GM12878 (cell line): ENCODE measurements at regions not wholly inside any gene's neighbourhood (a gene's known extent, or its start where the extent isn't known, plus 50 kb on each side); places are given as distances from the start of the nearest gene placed in this dataset.

ENCODE experiments used
- ATAC-seq: fragments of 200-7000 bp; cut with Tn5 transposase; 3 replicates; pipeline ENCODE4 v1.9.1; 2020; ENCODE audit warnings: mild to moderate bottlenecking, moderate library complexity
- BruUV-seq: library from RNA; stranded (reverse); fragments of 400-500 nt; replicated peaks from 2 replicates; lab custom pipeline; 2021; lab: Mats Ljungman, UMichigan
- CTCF ChIA-PET: fragments of 300-600 bp; sonication (Branson Sonifier 250); formaldehyde crosslinking; extraction: SDS; loops from one replicate; lab custom pipeline; 2021; ENCODE audit warnings: inconsistent platforms; lab: Yijun Ruan, JAX
- POLR2A ChIA-PET: fragments of 350-600 bp; formaldehyde crosslinking; extraction: SDS; loops from one replicate; lab custom pipeline; 2021; ENCODE audit warnings: inconsistent platforms; lab: Charles Lee
- RAD21 ChIA-PET: fragments of 300-600 bp; sonication (Branson Sonifier 250); formaldehyde crosslinking; loops from one replicate; lab custom pipeline; 2023; ENCODE audit warnings: antibody characterized with exemption; ENCODE audit not compliant: unreplicated experiment; lab: Charles Lee
- SMC1A ChIA-PET: fragments of 300-600 bp; sonication (Branson Sonifier 250); formaldehyde crosslinking; loops from one replicate; lab custom pipeline; 2023; ENCODE audit not compliant: unreplicated experiment, uncharacterized antibody; lab: Charles Lee
- DNase-seq: peaks from one replicate; pipeline ENCODE4 v3.0.0-alpha.2; 2011; ENCODE audit warnings: low read depth, low spot score
- FAIRE-seq: peaks from 3 replicates; lab custom pipeline; 2011; peaks lifted over from hg19 to GRCh38; lab: Jason Lieb, UNC
- H2AFZ ChIP-seq: 2 replicates; pipeline ENCODE4 v1.6.0; 2011; ENCODE audit warnings: low read depth, low read length, control low read depth; ENCODE audit not compliant: control insufficient read depth
- H3K27ac ChIP-seq: 2 replicates; pipeline ENCODE4 v1.5.1; 2011; ENCODE audit warnings: control low read depth; ENCODE audit not compliant: control insufficient read depth, insufficient read depth
- H3K27me3 ChIP-seq, 2 experiments: replicated peaks in 1 of 2; 2 replicates each; pipeline versions ENCODE4 v1.6.0 to v1.6.1; 2011; ENCODE audit warnings: low read length in 1 of 2; ENCODE audit not compliant: control insufficient read depth in 2 of 2, insufficient read depth in 2 of 2
- H3K36me3 ChIP-seq, 2 experiments: 2 replicates each; pipeline ENCODE4 v1.5.1; 2011; ENCODE audit warnings: low read length in 1 of 2; ENCODE audit not compliant: control insufficient read depth in 2 of 2, insufficient read depth in 2 of 2
- H3K4me1 ChIP-seq: 2 replicates; pipeline ENCODE4 v1.6.1; 2011; ENCODE audit warnings: mild to moderate bottlenecking, low read length, moderate library complexity, mixed read lengths; ENCODE audit not compliant: control insufficient read depth, insufficient read depth
- H3K4me2 ChIP-seq: 2 replicates; pipeline ENCODE4 v1.6.0; 2011; ENCODE audit warnings: control low read depth; ENCODE audit not compliant: control insufficient read depth, insufficient read depth
- H3K4me3 ChIP-seq: fragments of 200-600 bp; sonication (generic); 2 replicates; pipeline ENCODE4 v1.5.1; 2016
- H3K79me2 ChIP-seq: 2 replicates; pipeline ENCODE4 v1.6.0; 2011; ENCODE audit warnings: low read length; ENCODE audit not compliant: control insufficient read depth, insufficient read depth
- H3K9ac ChIP-seq: 2 replicates; pipeline ENCODE4 v1.8.0; 2011; ENCODE audit warnings: low read length, control low read depth, mixed read lengths; ENCODE audit not compliant: control insufficient read depth, insufficient read depth
- H3K9me3 ChIP-seq: replicated peaks from 3 replicates; pipeline ENCODE4 v1.5.1; 2011; ENCODE audit warnings: mild to moderate bottlenecking, low read length; ENCODE audit not compliant: control insufficient read depth, insufficient read depth
- H4K20me1 ChIP-seq: 2 replicates; pipeline ENCODE4 v1.6.0; 2011; ENCODE audit not compliant: control insufficient read depth, insufficient read depth
- MYB ChIP-seq: fragments of 150-350 bp; IDR thresholded peaks from 2 replicates; pipeline ENCODE4 v1.6.1; 2014; ENCODE audit warnings: mild to moderate bottlenecking, low read depth, low read length, borderline replicate concordance
- RB1 ChIP-seq: fragments of 450-650 bp; formaldehyde crosslinking; IDR thresholded peaks from 2 replicates; pipeline ENCODE4 v1.6.1; 2017; ENCODE audit warnings: mild to moderate bottlenecking, borderline replicate concordance
- SMC3 ChIP-seq: IDR thresholded peaks from 2 replicates; pipeline ENCODE4 v1.6.1; 2011; ENCODE audit warnings: low read length, improper control_type of control experiment, borderline replicate concordance
- STAT3 ChIP-seq: IDR thresholded peaks from 2 replicates; pipeline ENCODE4 v1.6.1; 2011; ENCODE audit warnings: low read depth, low read length, improper control_type of control experiment
- SUPT20H ChIP-seq: IDR thresholded peaks from 2 replicates; pipeline ENCODE4 v1.6.1; 2011; ENCODE audit warnings: low read depth, mild to moderate bottlenecking, low read length, moderate library complexity, borderline replicate concordance; ENCODE audit not compliant: control insufficient read depth
- WGBS: methylation state at CpG from one replicate; pipeline ENCODE4 v1.1.6; 2016; ENCODE audit warnings: low lambda C conversion rate; ENCODE audit not compliant: insufficient replicate concordance, insufficient coverage; ENCODE audit errors: missing lambda C conversion rate; 5-methylcytosine and 5-hydroxymethylcytosine counted together
- in situ Hi-C: fragments of 300-500 bp; cut with MboI; formaldehyde crosslinking; loops from 9 replicates; pipeline ENCODE4 v1.14.3; 2018; ENCODE audit warnings: mixed read lengths
- intact Hi-C: fragments of 100-400 bp; cut with micrococcal nuclease; formaldehyde crosslinking; loops from one replicate; pipeline ENCODE4 v1.14.2; 2022; ENCODE audit not compliant: unreplicated experiment
- TF ChIP-seq, protein P1 (sequence below): IDR thresholded peaks from 2 replicates; pipeline ENCODE4 v1.6.1; 2011; ENCODE audit warnings: low read depth, low read length, improper control_type of control experiment, borderline replicate concordance
- TF ChIP-seq, protein P2 (sequence below): fragments of 450-650 bp; IDR thresholded peaks from 2 replicates; pipeline ENCODE4 v1.6.1; 2017; ENCODE audit warnings: antibody characterized with exemption, mild to moderate bottlenecking, moderate library complexity
- TF ChIP-seq, protein P3 (sequence below): fragments of 450-650 bp; IDR thresholded peaks from 2 replicates; pipeline ENCODE4 v1.6.1; 2017; ENCODE audit warnings: borderline replicate concordance
- TF ChIP-seq, protein P4 (sequence below): fragments of 450-650 bp; IDR thresholded peaks from 2 replicates; pipeline ENCODE4 v1.6.1; 2017; ENCODE audit warnings: low read depth, mild to moderate bottlenecking, moderate library complexity

DNA sequence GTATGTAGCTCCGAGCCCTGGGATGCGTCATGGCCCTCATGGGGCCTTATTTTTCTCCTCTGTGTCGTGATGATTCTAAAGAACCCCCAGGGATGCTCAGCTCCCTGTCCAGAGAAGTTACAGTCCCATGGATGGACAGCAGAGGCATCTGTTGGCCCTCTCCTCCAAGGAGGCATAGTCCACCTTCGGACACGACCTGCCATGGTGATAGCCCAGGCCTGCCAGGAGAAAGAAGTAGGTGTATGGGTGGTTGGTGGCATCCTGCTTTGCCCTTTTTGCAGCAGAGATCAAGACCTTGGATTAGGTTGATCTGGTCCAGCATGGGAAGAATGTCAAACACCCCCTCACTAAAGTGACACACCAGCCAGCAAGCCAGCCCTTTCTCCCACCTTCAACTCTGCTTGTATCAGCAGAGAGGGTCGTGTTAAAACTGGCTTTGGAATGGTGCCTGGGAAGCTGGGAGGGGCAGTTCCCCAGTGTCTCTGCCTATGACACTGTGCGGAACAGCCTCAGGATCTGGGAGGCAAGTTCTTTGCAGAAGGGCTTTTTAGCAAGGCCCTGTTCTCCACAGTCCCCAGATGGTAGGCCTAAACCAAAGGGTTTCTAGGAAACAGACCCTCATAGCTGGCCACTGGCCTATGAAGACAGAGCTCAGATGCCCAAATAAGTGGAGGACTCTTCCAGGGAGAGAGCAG is 259.9 kb upstream of the RPL38 start (continued):
- TF ChIP-seq, protein P1, sequence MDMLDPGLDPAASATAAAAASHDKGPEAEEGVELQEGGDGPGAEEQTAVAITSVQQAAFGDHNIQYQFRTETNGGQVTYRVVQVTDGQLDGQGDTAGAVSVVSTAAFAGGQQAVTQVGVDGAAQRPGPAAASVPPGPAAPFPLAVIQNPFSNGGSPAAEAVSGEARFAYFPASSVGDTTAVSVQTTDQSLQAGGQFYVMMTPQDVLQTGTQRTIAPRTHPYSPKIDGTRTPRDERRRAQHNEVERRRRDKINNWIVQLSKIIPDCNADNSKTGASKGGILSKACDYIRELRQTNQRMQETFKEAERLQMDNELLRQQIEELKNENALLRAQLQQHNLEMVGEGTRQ: no peak
- TF ChIP-seq SMC3: no peak
- TF ChIP-seq, protein P2, sequence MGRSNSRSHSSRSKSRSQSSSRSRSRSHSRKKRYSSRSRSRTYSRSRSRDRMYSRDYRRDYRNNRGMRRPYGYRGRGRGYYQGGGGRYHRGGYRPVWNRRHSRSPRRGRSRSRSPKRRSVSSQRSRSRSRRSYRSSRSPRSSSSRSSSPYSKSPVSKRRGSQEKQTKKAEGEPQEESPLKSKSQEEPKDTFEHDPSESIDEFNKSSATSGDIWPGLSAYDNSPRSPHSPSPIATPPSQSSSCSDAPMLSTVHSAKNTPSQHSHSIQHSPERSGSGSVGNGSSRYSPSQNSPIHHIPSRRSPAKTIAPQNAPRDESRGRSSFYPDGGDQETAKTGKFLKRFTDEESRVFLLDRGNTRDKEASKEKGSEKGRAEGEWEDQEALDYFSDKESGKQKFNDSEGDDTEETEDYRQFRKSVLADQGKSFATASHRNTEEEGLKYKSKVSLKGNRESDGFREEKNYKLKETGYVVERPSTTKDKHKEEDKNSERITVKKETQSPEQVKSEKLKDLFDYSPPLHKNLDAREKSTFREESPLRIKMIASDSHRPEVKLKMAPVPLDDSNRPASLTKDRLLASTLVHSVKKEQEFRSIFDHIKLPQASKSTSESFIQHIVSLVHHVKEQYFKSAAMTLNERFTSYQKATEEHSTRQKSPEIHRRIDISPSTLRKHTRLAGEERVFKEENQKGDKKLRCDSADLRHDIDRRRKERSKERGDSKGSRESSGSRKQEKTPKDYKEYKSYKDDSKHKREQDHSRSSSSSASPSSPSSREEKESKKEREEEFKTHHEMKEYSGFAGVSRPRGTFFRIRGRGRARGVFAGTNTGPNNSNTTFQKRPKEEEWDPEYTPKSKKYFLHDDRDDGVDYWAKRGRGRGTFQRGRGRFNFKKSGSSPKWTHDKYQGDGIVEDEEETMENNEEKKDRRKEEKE: no peak
- TF ChIP-seq SUPT20H: no peak
- TF ChIP-seq, protein P3, sequence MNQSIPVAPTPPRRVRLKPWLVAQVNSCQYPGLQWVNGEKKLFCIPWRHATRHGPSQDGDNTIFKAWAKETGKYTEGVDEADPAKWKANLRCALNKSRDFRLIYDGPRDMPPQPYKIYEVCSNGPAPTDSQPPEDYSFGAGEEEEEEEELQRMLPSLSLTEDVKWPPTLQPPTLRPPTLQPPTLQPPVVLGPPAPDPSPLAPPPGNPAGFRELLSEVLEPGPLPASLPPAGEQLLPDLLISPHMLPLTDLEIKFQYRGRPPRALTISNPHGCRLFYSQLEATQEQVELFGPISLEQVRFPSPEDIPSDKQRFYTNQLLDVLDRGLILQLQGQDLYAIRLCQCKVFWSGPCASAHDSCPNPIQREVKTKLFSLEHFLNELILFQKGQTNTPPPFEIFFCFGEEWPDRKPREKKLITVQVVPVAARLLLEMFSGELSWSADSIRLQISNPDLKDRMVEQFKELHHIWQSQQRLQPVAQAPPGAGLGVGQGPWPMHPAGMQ: no peak
- TF ChIP-seq STAT3: no peak

DNA sequence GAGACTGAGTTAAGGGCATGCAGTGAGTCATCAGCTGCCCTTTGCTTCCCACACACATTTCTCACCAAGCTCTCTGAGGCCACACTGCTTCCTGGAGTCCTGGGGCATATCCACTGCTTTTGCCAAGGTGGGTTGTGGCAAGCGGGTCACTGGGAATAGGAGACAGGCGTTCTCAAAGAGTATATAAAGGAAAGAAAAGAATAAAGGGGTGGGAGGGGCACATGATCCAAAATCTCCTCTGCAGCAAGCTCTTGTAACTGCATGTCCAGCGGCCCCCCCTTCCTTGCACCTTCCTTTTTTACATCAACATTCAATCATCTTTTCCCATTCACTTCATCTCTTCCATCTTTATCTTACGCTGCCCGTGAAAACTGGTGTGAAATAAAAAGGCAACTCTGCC is 259.1 kb upstream of the RPL38 start:
- in situ Hi-C loops: no loop called here
- H3K27ac ChIP-seq: no peak overlapping the region
- no peak overlapping the region for H3K9ac ChIP-seq
- no peak overlapping the region for H2AFZ ChIP-seq
- H3K9me3 ChIP-seq: no peaks in the 10 kb centered on the region
- ChIA-PET CTCF (no interaction called here), RAD21 (no interaction called here), SMC1A (no interaction called here), POLR2A (no interaction called here)
- H3K36me3 ChIP-seq: no peaks in the 10 kb centered on the region
- no peak overlapping the region for H3K4me2 ChIP-seq
- ATAC-seq: no peak
- no peak for FAIRE-seq
- WGBS: 3% methylated on average over 5 of the region's 5 CpGs
- H3K79me2 ChIP-seq: no peaks in the 10 kb centered on the region
- no peaks in the 10 kb centered on the region for H3K4me1 ChIP-seq
- BruUV-seq: no TSS peak
- H3K27me3 ChIP-seq: peaks cover 0 to 3% of the 10 kb centered on the region in 2 experiments; a peak in 2 of 4 replicates
- TF ChIP-seq MYB: no peak
- TF ChIP-seq, protein P4, sequence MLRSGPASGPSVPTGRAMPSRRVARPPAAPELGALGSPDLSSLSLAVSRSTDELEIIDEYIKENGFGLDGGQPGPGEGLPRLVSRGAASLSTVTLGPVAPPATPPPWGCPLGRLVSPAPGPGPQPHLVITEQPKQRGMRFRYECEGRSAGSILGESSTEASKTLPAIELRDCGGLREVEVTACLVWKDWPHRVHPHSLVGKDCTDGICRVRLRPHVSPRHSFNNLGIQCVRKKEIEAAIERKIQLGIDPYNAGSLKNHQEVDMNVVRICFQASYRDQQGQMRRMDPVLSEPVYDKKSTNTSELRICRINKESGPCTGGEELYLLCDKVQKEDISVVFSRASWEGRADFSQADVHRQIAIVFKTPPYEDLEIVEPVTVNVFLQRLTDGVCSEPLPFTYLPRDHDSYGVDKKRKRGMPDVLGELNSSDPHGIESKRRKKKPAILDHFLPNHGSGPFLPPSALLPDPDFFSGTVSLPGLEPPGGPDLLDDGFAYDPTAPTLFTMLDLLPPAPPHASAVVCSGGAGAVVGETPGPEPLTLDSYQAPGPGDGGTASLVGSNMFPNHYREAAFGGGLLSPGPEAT: no peak
- TF ChIP-seq RB1: no peak
- H4K20me1 ChIP-seq: no peaks in the 10 kb centered on the region
- intact Hi-C loops: no loop called here
- no peak overlapping the region for H3K4me3 ChIP-seq
- DNase-seq: no peak
